ENCODE measurements at regions not wholly inside any gene's neighbourhood (a gene's known extent, or its start where the extent isn't known, plus 50 kb on each side); places are given as distances from the start of the nearest gene placed in this dataset.

DNA sequence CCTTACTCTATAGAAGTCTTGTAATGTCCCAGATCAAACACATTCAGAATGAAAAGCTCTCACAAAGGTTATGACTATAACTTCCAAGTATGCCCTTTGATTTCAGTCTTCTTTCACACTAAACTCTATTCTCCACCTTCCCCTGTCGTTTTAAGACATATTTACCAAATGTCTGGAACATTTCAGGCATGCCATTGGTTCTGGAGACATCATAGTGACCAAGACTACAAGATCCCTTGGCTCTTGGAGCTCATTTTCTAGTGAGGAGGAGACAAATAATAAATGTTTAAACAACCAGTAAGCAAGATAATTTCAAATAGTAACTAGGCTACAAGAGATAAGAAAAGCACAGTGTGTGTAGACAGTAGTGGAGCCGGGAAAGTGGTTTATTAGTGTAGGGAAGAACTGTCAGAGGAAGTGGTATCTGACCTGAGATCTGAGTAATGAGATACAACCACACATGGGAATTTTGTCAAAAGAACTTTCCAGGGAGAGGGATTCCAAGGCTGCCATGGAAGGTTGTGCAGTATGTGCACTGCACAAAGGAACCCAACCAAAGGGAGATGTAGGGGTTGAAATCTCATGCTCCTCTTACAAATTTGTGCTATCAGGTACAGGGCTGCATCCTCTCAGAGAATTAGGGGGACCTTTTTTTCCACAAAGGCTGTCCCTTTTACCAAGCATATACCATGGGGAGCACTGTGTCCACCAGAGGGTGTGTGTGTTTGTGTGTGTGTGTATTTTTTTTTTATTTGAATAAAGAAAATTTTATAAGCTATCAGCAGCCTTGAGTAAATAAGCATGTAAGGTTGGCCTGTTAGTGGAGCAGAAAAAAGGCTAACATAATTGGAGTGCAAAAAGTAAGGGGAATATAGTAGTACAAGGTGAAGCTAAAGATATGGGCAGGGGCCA lies 1279.1 kb upstream of the WWC1 start:
- no peak overlapping the region for H3K4me3 ChIP-seq (ENCODE audit: low read depth, low read length)
- TF ChIP-seq POLR2A (IDR thresholded peaks at IDR 0.05; ENCODE audit: extremely low read depth, insufficient read length) (no peak), MYC (IDR thresholded peaks at IDR 0.05; ENCODE audit: low read depth, low read length) (no peak), MAX (IDR thresholded peaks at IDR 0.05; ENCODE audit: low read depth, low read length) (no peak), CTCF (IDR thresholded peaks at IDR 0.05; ENCODE audit: low read depth, low read length) (no peak)
- DNase-seq (ENCODE audit: low read depth): no peak

- TF ChIP-seq MYC (IDR thresholded peaks at IDR 0.05; ENCODE audit: low read depth, low read length) (no peak), POLR2A (IDR thresholded peaks at IDR 0.05; ENCODE audit: extremely low read depth, insufficient read length) (no peak), MAX (IDR thresholded peaks at IDR 0.05; ENCODE audit: low read depth, low read length) (no peak), CTCF (IDR thresholded peaks at IDR 0.05; ENCODE audit: low read depth, low read length) (no peak)
- no peak overlapping the region for H3K4me3 ChIP-seq (ENCODE audit: low read depth, low read length)
- no peak for DNase-seq (ENCODE audit: low read depth)
These were observed 1276.9 kb upstream of the WWC1 start for GRCh38 chr5:167014401-167015056.

GRCh38 chr5:167020418-167020817 lies 1271.0 kb upstream of the WWC1 start:
- no peak for TF ChIP-seq POLR2A (IDR thresholded peaks at IDR 0.05; ENCODE audit: extremely low read depth, insufficient read length)
- TF ChIP-seq MAX (IDR thresholded peaks at IDR 0.05; ENCODE audit: low read depth, low read length): no peak
- no peak for TF ChIP-seq CTCF (IDR thresholded peaks at IDR 0.05; ENCODE audit: low read depth, low read length)
- H3K4me3 ChIP-seq (ENCODE audit: low read depth, low read length): no peak overlapping the region

GRCh38 chr5:167029488-167029887 lies 1262.0 kb upstream of the WWC1 start:
- H3K4me3 ChIP-seq (ENCODE audit: low read depth, low read length): no peak overlapping the region
- DNase-seq (ENCODE audit: low read depth): no peak
- no peak for TF ChIP-seq CTCF (IDR thresholded peaks at IDR 0.05; ENCODE audit: low read depth, low read length)
- no peak for TF ChIP-seq MYC (IDR thresholded peaks at IDR 0.05; ENCODE audit: low read depth, low read length)
- no peak for TF ChIP-seq POLR2A (IDR thresholded peaks at IDR 0.05; ENCODE audit: extremely low read depth, insufficient read length)
- no peak for TF ChIP-seq MAX (IDR thresholded peaks at IDR 0.05; ENCODE audit: low read depth, low read length)

More at GRCh38 chr5:167020418-167020817, 1271.0 kb upstream of the WWC1 start:
- DNase-seq (ENCODE audit: low read depth): no peak

GRCh38 chr5:167030500-167031120 lies 1260.8 kb upstream of the WWC1 start:
- H3K4me3 ChIP-seq (ENCODE audit: low read depth, low read length): no peak overlapping the region

More at GRCh38 chr5:167030500-167031120, 1260.8 kb upstream of the WWC1 start:
- no peak for TF ChIP-seq MAX (IDR thresholded peaks at IDR 0.05; ENCODE audit: low read depth, low read length)
- no peak for TF ChIP-seq MYC (IDR thresholded peaks at IDR 0.05; ENCODE audit: low read depth, low read length)
- TF ChIP-seq POLR2A (IDR thresholded peaks at IDR 0.05; ENCODE audit: extremely low read depth, insufficient read length): no peak
- TF ChIP-seq CTCF (IDR thresholded peaks at IDR 0.05; ENCODE audit: low read depth, low read length): peak; percentile 48
- peak; percentile 25 for DNase-seq (ENCODE audit: low read depth)

Measured in NB4 (cell line).